ENCODE measurements at regions not wholly inside any gene's neighbourhood (a gene's known extent, or its start where the extent isn't known, plus 50 kb on each side); places are given as distances from the start of the nearest gene placed in this dataset.

DNA sequence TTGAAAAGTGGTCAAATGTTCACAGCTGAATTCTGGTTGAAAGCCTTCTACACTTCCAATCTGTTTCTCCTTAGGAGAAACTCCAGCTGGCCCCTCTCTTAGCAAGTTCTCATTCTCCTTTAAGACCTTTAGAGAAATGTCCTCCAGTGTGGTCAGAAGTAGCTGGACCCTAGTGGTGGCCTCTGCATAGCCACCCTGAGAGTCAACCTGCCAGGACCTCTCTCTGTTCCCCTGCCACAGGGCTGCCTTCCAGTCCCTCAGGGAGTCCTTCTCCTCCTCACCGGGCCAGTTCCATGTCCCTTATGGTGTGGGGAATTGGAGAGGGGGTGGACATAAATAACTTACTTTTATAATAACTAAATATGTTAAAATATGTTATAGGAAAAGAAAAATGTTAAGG is 200.9 kb upstream of the PKDCC start (continued):
- TF ChIP-seq TCF12 (IDR thresholded peaks at IDR 0.05; ENCODE audit: low read depth, low read length) (no peak), POLR2A (IDR thresholded peaks at IDR 0.05; ENCODE audit: low read depth, low read length) (no peak), NRF1 (conservative IDR thresholded peaks at IDR 0.05; ENCODE audit: low read depth, low read length) (no peak), RCOR1 (conservative IDR thresholded peaks at IDR 0.05; ENCODE audit: low read depth, low read length) (no peak)

DNA sequence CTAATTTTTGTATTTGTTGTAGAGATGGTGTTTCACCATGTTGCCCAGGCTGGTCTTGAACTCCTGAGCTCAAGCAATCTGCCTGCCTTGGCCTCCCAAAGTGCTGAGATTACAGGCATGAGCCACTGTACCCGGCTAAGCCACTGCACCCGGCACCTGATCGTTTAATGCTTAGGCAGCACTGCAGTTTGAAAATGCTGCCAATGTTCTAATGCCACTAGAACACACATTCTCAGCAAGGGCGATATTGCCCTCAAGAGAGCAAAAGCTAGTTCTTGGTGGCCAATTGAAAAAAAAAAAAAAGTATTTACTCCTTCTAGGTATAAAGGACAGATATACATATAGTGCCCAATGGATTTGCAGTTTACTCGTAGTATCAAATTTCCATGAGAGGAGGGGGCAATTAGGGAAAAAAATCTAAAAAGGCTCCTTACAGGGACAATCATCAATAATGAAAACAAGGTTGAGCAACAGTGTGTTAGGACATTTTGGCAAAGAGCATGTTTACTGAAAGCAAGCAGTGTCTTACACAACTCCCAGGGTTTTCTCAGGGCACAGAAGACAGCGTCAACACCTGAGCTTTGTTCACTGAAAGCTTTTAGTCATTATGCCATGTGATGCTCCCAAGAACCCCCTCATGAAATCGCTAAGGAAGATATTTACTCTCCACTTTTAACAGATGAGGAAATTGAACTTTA is 199.9 kb upstream of the PKDCC start:
- H3K9ac ChIP-seq (ENCODE audit: control insufficient read depth, insufficient read depth, low read length) = no peak overlapping the region
- TF ChIP-seq DPF2 (IDR thresholded peaks at IDR 0.05) (no peak), ZNF274 (IDR thresholded peaks at IDR 0.05; ENCODE audit: insufficient read depth, insufficient read length) (no peak), CBX3 (IDR thresholded peaks at IDR 0.05; ENCODE audit: borderline replicate concordance, low read depth) (no peak), STAT3 (IDR thresholded peaks at IDR 0.05; ENCODE audit: low read depth, low read length) (no peak), RFX5 (IDR thresholded peaks at IDR 0.05; ENCODE audit: low read depth, low read length) (no peak), ZBED1 (IDR thresholded peaks at IDR 0.05; ENCODE audit: borderline replicate concordance) (no peak), HDGF (IDR thresholded peaks at IDR 0.05) (no peak), HCFC1 (IDR thresholded peaks at IDR 0.05; ENCODE audit: low read length) (no peak), TBL1XR1 (IDR thresholded peaks at IDR 0.05; ENCODE audit: low read depth, low read length) (no peak), SPI1 (IDR thresholded peaks at IDR 0.05; ENCODE audit: borderline replicate concordance, insufficient read depth, low read depth, low read length) (no peak)
- TF ChIP-seq, protein P1, sequence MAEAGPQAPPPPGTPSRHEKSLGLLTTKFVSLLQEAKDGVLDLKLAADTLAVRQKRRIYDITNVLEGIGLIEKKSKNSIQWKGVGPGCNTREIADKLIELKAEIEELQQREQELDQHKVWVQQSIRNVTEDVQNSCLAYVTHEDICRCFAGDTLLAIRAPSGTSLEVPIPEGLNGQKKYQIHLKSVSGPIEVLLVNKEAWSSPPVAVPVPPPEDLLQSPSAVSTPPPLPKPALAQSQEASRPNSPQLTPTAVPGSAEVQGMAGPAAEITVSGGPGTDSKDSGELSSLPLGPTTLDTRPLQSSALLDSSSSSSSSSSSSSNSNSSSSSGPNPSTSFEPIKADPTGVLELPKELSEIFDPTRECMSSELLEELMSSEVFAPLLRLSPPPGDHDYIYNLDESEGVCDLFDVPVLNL (IDR thresholded peaks at IDR 0.05; ENCODE audit: low read depth, low read length) = no peak
- TF ChIP-seq, protein P2, sequence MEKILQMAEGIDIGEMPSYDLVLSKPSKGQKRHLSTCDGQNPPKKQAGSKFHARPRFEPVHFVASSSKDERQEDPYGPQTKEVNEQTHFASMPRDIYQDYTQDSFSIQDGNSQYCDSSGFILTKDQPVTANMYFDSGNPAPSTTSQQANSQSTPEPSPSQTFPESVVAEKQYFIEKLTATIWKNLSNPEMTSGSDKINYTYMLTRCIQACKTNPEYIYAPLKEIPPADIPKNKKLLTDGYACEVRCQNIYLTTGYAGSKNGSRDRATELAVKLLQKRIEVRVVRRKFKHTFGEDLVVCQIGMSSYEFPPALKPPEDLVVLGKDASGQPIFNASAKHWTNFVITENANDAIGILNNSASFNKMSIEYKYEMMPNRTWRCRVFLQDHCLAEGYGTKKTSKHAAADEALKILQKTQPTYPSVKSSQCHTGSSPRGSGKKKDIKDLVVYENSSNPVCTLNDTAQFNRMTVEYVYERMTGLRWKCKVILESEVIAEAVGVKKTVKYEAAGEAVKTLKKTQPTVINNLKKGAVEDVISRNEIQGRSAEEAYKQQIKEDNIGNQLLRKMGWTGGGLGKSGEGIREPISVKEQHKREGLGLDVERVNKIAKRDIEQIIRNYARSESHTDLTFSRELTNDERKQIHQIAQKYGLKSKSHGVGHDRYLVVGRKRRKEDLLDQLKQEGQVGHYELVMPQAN (conservative IDR thresholded peaks at IDR 0.05) = no peak
- no peaks in the 10 kb centered on the region for H3K4me1 ChIP-seq (ENCODE audit: control insufficient read depth, insufficient read depth, low read length)
- POLR2A ChIA-PET = no interaction called here
- H3K4me2 ChIP-seq (ENCODE audit: control insufficient read depth, insufficient read depth) = no peak overlapping the region
- ATAC-seq = no peak
- WGBS (ENCODE audit: insufficient coverage, insufficient replicate concordance, low lambda C conversion rate, missing lambda C conversion rate) = 21% methylated on average over 7 of the region's 7 CpGs
- no peaks in the 10 kb centered on the region for H3K9me3 ChIP-seq (replicated peaks; ENCODE audit: control insufficient read depth, insufficient read depth, low read length)
- no peaks in the 10 kb centered on the region for H3K79me2 ChIP-seq (ENCODE audit: control insufficient read depth, insufficient read depth, low read length)
- CTCF ChIA-PET = interaction anchor here (0.6 to 2.2 kb wide), 3 partner anchors 31 to 243 kb away, joined by 3 to 12 read pairs (median 7); no protein-coding TSS in a partner anchor
- no peaks in the 10 kb centered on the region for H3K36me3 ChIP-seq (ENCODE audit: control insufficient read depth in 2 of 2, insufficient read depth in 2 of 2, low read length in 1 of 2)
- no peak overlapping the region for H3K4me3 ChIP-seq
- no peak overlapping the region for H2AFZ ChIP-seq (ENCODE audit: control insufficient read depth, low read depth, low read length)
- in situ Hi-C loops (cut with MboI) (no loop called here), intact Hi-C loops (cut with micrococcal nuclease; ENCODE audit: unreplicated experiment) (loop anchor here (10.0 kb wide), 1 partner anchor 477 kb away; no protein-coding TSS in a partner anchor)
- no peak overlapping the region for H3K27ac ChIP-seq (ENCODE audit: control insufficient read depth, insufficient read depth)
- no peak for FAIRE-seq
- peaks cover 1 to 3% of the 10 kb centered on the region in 2 experiments; a peak in 3 of 4 replicates for H3K27me3 ChIP-seq (replicated peaks in 1 of 2; ENCODE audit: control insufficient read depth in 2 of 2, insufficient read depth in 2 of 2, low read length in 1 of 2)
- H4K20me1 ChIP-seq (ENCODE audit: control insufficient read depth, insufficient read depth) = no peaks in the 10 kb centered on the region
- RAD21 ChIA-PET (ENCODE audit: unreplicated experiment) = interaction anchor here (0.7 to 1.3 kb wide), 2 partner anchors 88 to 239 kb away, joined by 3 to 4 read pairs; no protein-coding TSS in a partner anchor
- BruUV-seq (replicated peaks) = no TSS peak
- DNase-seq (ENCODE audit: low read depth, low spot score) = no peak
- SMC1A ChIA-PET (ENCODE audit: uncharacterized antibody, unreplicated experiment) = interaction anchor here (1.4 kb wide), 1 partner anchor 238 kb away, joined by 3 read pairs; no protein-coding TSS in a partner anchor

Measured in GM12878 (cell line).